Left ventricle myocardium inferior (tissue), 1 donor: ENCODE measurements at regions not wholly inside any gene's neighbourhood (a gene's known extent, or its start where the extent isn't known, plus 50 kb on each side); places are given as distances from the start of the nearest gene placed in this dataset.

Source experiments
- DNase-seq: peaks from one replicate; pipeline ENCODE4 v3.0.0-alpha.2; 2020
- H3K27ac ChIP-seq: fragments of 200-600 bp; replicated peaks from 2 replicates; pipeline ENCODE4 v1.8.0; 2021
- H3K27me3 ChIP-seq: fragments of 200-600 bp; 2 replicates; pipeline ENCODE4 v1.8.0; 2021; ENCODE audit warnings: low read depth
- H3K36me3 ChIP-seq: fragments of 200-600 bp; 2 replicates; pipeline ENCODE4 v1.8.0; 2021
- H3K4me1 ChIP-seq: fragments of 200-600 bp; 2 replicates; pipeline ENCODE4 v1.8.0; 2021
- H3K4me3 ChIP-seq: fragments of 200-600 bp; 2 replicates; pipeline ENCODE4 v1.8.0; 2021; ENCODE audit warnings: mild to moderate bottlenecking, moderate library complexity
- H3K9me3 ChIP-seq: fragments of 200-600 bp; replicated peaks from 2 replicates; pipeline ENCODE4 v1.8.0; 2021
- intact Hi-C: fragments of 100-400 bp; cut with micrococcal nuclease; formaldehyde crosslinking; loops from one replicate; pipeline ENCODE4 v1.11.0; 2022
- TF ChIP-seq, protein P1 (sequence below): fragments of 200-600 bp; IDR thresholded peaks from 2 replicates; pipeline ENCODE4 v1.8.0; 2021; ENCODE audit warnings: antibody characterized with exemption, mild to moderate bottlenecking, borderline replicate concordance
- donor health status: DM: no; HTN: yes; CAD: no; lungs with severe emphysema.

DNA sequence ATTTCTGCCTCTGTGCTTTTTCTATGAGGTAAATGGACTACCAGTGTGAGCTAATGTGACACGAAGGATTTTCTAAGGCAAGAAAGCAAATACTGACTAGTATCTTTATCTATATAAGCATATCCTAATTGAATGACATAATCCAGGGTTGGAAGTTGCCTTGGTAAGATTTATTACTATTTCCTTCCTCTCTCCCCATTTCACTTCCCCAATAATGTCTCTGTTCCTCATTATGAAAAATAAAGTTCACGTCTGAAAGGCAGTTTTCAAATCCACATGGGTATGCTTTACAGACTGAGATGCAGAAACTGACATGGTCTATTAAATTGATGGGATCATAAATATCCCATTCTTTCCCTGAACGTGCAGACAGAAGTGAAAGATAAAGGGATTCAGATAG is 86.0 kb downstream of the DTWD1 start:
- DNase-seq: no peak

DNA sequence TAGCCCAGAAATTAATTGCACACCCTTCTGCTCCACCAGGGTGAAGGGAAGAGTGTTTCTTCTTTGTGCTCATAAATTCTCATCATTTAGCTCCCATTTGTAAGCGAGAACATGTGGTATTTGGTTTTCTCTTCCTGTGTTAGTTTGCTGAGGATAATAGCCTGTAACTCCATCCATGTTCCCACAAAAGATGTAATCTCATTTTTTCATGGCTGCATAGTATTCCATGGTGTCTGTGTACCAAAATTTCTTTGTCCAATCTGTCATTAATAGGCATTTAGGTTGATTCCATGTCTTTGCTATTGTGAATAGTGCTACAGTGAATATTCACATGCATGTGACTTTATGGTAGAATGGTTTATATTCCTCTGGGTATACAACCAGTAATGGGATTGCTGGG is 86.8 kb downstream of the DTWD1 start:
- Histone ChIP-seq H3K9me3 (peaks cover 48% of the 10 kb centered on the region), H3K4me1 (no peaks in the 10 kb centered on the region), H3K36me3 (no peaks in the 10 kb centered on the region), H3K27ac (no peak overlapping the region), H3K4me3 (no peak overlapping the region), H3K27me3 (no peaks in the 10 kb centered on the region)
- no peak for DNase-seq
- TF ChIP-seq, protein P1, sequence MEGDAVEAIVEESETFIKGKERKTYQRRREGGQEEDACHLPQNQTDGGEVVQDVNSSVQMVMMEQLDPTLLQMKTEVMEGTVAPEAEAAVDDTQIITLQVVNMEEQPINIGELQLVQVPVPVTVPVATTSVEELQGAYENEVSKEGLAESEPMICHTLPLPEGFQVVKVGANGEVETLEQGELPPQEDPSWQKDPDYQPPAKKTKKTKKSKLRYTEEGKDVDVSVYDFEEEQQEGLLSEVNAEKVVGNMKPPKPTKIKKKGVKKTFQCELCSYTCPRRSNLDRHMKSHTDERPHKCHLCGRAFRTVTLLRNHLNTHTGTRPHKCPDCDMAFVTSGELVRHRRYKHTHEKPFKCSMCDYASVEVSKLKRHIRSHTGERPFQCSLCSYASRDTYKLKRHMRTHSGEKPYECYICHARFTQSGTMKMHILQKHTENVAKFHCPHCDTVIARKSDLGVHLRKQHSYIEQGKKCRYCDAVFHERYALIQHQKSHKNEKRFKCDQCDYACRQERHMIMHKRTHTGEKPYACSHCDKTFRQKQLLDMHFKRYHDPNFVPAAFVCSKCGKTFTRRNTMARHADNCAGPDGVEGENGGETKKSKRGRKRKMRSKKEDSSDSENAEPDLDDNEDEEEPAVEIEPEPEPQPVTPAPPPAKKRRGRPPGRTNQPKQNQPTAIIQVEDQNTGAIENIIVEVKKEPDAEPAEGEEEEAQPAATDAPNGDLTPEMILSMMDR: no peak
- intact Hi-C loops: no loop called here

More for the DNA sequence above, 86.0 kb downstream of the DTWD1 start:
- Histone ChIP-seq H3K4me1 (no peaks in the 10 kb centered on the region), H3K4me3 (no peak overlapping the region), H3K9me3 (peaks cover 48% of the 10 kb centered on the region), H3K27me3 (no peaks in the 10 kb centered on the region), H3K36me3 (no peaks in the 10 kb centered on the region), H3K27ac (no peak overlapping the region)
- intact Hi-C loops: no loop called here
- TF ChIP-seq, protein P1: no peak

DNA sequence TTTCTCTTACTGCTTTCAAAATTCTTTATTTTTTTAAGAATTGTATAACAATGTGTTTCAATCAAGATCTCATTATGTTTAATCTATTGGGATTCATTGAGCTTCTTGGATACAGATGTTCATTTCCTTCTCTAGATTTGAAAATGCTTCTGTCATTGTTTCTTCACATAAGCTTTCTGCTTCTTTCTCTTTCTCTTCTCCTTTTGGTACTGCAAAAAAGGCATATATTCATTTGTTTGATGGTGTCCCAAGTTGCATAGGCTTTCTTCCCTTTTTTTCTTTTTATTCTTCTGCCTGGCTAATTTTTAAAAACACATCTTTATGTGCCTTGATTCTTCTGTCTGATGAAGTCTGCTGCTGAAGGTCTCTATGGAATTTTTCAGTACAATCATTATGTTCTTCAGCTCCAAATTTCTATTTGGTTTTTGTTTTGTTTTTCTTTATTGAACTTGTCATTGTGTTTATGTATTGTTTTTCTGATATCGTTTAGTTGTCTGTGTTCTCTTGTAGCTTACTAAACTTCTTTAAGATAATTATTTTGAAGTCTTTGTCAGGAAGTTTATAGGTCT is 88.9 kb downstream of the DTWD1 start:
- Histone ChIP-seq H3K9me3 (peaks cover 48% of the 10 kb centered on the region), H3K27me3 (no peaks in the 10 kb centered on the region), H3K4me1 (no peaks in the 10 kb centered on the region), H3K27ac (no peak overlapping the region), H3K36me3 (no peaks in the 10 kb centered on the region), H3K4me3 (no peak overlapping the region)
- DNase-seq: no peak
- TF ChIP-seq, protein P1: no peak
- intact Hi-C loops: no loop called here

DNA sequence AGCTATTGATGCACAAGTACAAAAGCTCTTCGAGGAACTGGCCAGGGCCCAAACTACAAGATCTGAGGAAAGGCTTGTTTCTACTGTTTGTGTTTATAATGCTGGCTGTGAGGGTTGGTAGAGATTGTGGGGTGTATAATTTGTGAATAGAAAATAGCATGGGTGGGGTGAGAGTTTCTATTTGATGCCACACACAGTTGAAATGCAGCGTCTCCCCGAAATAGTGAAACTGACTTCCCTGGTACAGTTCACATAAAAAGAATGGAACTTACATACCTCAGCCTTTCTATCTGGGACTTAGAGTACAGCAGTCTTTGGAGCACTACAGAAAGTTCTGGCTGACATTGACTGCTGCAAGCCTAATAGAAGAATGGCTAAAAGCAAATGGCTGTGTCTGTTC is 91.3 kb downstream of the DTWD1 start:
- Histone ChIP-seq H3K36me3 (no peaks in the 10 kb centered on the region), H3K4me1 (no peaks in the 10 kb centered on the region), H3K27ac (no peak overlapping the region), H3K27me3 (no peaks in the 10 kb centered on the region), H3K9me3 (peaks cover 43% of the 10 kb centered on the region), H3K4me3 (no peak overlapping the region)
- DNase-seq: no peak
- TF ChIP-seq, protein P1: no peak
- intact Hi-C loops: no loop called here

DNA sequence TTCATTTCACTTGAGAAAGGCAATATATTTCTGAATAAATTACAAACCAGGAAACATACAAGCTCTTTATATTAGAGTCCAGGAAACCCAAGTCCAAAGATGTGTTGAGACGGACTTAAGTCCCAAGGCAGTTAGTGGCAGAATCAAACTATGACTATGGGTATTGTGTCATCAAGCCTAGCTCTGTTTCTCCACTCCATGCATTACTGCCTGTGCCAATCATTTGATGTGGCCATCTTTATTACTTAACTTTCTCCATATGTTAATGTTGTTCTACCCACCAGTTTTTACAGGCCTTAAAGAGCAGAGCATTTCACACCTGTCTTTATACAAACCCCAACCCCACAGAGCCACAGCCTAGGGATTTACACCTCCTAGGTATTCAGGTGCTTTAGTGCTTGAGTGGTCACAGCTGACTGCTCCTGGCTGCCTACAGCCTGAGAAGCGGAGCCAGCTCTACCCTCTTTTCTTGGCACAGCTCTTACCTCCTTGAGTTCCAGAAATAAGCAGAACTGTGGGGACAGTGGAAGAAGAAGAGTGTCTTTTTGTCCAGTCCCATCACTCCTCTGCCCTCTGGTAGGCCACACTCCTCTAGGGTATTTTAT is 92.1 kb downstream of the DTWD1 start:
- intact Hi-C loops: no loop called here
- Histone ChIP-seq H3K27me3 (no peaks in the 10 kb centered on the region), H3K9me3 (peaks cover 35% of the 10 kb centered on the region), H3K27ac (no peak overlapping the region), H3K36me3 (no peaks in the 10 kb centered on the region), H3K4me3 (no peak overlapping the region), H3K4me1 (peaks cover 6% of the 10 kb centered on the region)
- TF ChIP-seq, protein P1: no peak
- DNase-seq: no peak
